Thyroid gland (tissue), 4 donors: ENCODE measurements at regions not wholly inside any gene's neighbourhood (a gene's known extent, or its start where the extent isn't known, plus 50 kb on each side); places are given as distances from the start of the nearest gene placed in this dataset.

Experiments used
- CTCF ChIP-seq, 6 experiments: fragments of 200-600 bp in 3 of 6; fragments of 450-650 bp in 3 of 6; sonication (generic) in 3 of 6; IDR thresholded peaks; one replicate each; pipeline ENCODE4 v1.5.1; 2016 to 2019; ENCODE audit warnings: antibody characterized with exemption in 6 of 6, mild to moderate bottlenecking in 2 of 6, inconsistent platforms in 1 of 6, moderate library complexity in 1 of 6
- POLR2A ChIP-seq, 2 donors: fragments of 450-650 bp; IDR thresholded peaks; one replicate each; pipeline ENCODE4 v1.6.1; 2017; ENCODE audit warnings: antibody characterized with exemption in 2 of 2, mild to moderate bottlenecking in 2 of 2, moderate library complexity in 1 of 2

DNA sequence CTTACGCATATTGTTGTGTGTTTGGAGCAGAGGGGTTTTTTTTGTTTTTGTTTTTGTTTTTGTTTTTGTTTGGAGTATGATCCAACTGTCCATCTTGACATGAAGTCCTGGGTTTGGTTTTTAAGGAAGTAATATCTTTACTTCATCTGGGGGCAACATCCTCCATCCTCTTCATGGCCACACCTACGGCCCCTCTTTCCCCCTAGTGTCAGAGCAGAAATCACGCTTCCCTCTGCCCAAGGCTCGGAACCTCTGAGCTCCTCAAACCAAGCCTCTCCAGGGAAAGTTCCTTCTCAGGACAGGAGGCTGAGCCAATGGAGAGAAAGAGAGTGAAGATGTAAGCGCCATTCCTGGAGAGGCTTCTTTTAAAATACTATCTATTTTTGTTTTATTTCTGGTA, 58.6 kb upstream of the PDX1 start:
- TF ChIP-seq CTCF (IDR thresholded peaks at IDR 0.05) (no peak), POLR2A (IDR thresholded peaks at IDR 0.05) (no peak)
